NCI-H1417 treated with DMSO at 0.1 percent for 48 hours (cell line): ENCODE measurements at regions not wholly inside any gene's neighbourhood (a gene's known extent, or its start where the extent isn't known, plus 50 kb on each side); places are given as distances from the start of the nearest gene placed in this dataset.
A peak's percentile ranks its signal among the peaks of the same experiment; 100 is the strongest.
"Not testable (repeated sequence)": the region's sequence is repeated elsewhere in the genome, so short reads cannot be mapped to it uniquely, and the experiment has no call there.

ENCODE experiments used
- DNase-seq: peaks from one replicate; lab custom pipeline; 2025; lab: John Stamatoyannopoulos, UW

- no peak for DNase-seq
These were observed 131.1 kb upstream of the G2E3 start for GRCh38 chr14:30427846-30428245.

- DNase-seq, result no peak
These were observed 127.4 kb upstream of the G2E3 start for GRCh38 chr14:30431552-30431951.

- no peak for DNase-seq
These were observed 118.0 kb upstream of the G2E3 start for GRCh38 chr14:30440961-30441360.

GRCh38 chr14:30443368-30444007 lies 115.5 kb upstream of the G2E3 start:
- DNase-seq, result peak; percentile 81

DNA sequence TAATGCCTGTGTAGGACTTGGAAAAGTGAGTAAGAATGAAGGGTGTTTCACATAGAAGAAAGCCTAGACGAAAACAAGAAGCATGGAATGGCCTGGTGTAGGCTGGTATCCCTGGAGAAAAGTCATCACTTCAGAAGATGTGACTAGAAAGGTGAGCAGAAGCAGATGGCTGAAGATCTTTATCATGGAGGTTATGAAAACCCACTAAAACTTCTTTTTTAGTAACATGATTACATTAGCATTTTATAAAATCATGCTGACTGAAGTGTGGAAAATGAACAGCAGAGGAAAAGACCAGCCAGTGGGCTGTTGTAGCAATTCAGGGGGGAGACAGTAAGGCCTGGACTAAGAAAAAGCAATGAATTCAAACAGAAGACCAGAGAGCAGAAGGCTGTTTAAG lies 114.5 kb upstream of the G2E3 start:
- DNase-seq, result no peak

- DNase-seq, result no peak
These were observed 113.8 kb upstream of the G2E3 start for GRCh38 chr14:30445011-30445793.

DNA sequence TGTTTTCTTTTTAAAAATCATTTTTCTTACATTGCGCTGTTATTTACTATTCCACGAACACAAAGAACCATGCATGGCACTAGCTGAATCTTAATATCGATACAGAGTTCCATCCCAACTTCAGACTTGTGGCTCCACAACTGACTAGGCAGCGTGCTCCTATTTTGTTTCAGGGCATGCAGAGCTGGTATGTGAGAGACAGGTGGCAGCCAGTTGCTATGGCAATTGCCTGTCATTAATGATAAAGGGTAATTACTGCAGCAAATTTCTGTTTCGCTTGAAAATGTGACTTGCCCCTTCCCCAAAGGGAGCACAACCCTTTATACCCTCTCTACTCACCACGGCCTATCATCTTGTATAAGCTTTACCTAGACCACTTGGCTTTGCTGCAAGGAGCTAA lies 113.1 kb upstream of the G2E3 start:
- no peak for DNase-seq

- no peak for DNase-seq
These were observed 108.1 kb upstream of the G2E3 start for GRCh38 chr14:30450631-30451545.

GRCh38 chr14:30456296-30456695 lies 102.7 kb upstream of the G2E3 start:
- DNase-seq, result no peak

- DNase-seq, result peak; percentile 59
These were observed 96.6 kb upstream of the G2E3 start for GRCh38 chr14:30462358-30462757.

DNA sequence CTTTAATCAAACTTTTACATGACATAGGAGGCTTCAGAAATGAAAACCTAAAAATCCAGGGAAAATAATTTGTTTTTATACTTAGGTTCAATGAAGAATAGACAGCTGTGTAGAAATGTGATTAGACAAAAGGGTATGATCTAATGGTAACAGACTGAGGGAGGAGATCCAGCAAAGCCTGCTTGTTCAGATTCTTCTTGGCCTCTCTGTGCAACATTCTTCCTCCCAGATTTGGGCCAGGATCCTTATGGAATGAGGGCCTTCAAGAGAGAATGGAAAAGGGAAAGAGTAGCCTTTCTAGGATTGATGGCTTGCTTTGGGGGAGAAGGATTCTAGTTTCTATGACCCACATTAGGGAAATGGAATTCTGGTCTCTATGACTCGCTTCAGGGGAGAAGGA lies 94.5 kb upstream of the G2E3 start:
- DNase-seq, result no peak

- DNase-seq, result no peak
These were observed 90.6 kb upstream of the G2E3 start for GRCh38 chr14:30468354-30468753.

GRCh38 chr14:30471980-30472379 lies 87.0 kb upstream of the G2E3 start:
- DNase-seq, result no peak

GRCh38 chr14:30473846-30474696 lies 84.9 kb upstream of the G2E3 start:
- not testable (repeated sequence) for DNase-seq

GRCh38 chr14:30482276-30482675 lies 76.7 kb upstream of the G2E3 start:
- DNase-seq, result no peak

DNA sequence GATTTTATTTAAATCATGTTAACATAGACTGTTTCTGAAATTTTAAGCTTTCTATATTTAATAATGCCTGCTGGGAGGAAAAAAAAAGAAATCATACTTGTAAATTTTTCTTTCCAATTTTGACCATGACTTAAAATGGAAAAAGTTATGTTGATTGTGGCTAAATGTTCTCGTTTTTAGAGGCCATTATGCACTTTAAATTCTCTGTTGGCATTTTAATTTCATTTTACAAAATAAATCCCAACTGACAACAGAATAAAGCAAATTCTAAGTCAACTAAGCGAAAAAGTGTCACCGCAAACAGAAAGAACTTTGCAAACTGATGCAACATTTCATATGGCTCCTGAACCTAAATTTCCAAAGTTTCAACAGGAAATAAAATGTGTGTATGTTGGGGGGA lies 74.8 kb upstream of the G2E3 start:
- DNase-seq, result no peak

- DNase-seq, result no peak
These were observed 74.0 kb upstream of the G2E3 start for GRCh38 chr14:30484976-30485375.

GRCh38 chr14:30496852-30497251 lies 62.1 kb upstream of the G2E3 start:
- DNase-seq, result no peak

- no peak for DNase-seq
These were observed 59.6 kb upstream of the G2E3 start for GRCh38 chr14:30499358-30499757.

DNA sequence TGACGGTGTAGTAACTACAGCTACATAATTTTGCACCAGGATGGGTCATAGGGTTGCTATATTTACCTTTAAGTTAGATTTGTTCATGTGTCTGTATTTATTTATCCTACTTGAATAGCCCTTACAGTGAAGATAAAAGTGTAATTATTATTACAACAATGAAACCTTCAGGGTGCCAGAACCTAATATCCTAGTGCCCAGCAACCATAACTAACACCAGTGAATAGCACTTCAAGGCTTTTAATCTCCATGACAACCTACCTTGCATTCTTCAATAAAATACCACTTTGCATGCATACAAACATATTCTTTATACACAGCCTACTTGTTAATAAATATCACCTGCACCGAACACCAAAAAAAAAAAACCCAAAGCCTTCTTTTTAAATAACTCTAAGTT lies 58.7 kb upstream of the G2E3 start:
- peak; percentile 99 for DNase-seq

- DNase-seq, result no peak
These were observed 51.7 kb upstream of the G2E3 start for GRCh38 chr14:30507209-30507608.
